ENCODE measurements at regions not wholly inside any gene's neighbourhood (a gene's known extent, or its start where the extent isn't known, plus 50 kb on each side); places are given as distances from the start of the nearest gene placed in this dataset.

DNA sequence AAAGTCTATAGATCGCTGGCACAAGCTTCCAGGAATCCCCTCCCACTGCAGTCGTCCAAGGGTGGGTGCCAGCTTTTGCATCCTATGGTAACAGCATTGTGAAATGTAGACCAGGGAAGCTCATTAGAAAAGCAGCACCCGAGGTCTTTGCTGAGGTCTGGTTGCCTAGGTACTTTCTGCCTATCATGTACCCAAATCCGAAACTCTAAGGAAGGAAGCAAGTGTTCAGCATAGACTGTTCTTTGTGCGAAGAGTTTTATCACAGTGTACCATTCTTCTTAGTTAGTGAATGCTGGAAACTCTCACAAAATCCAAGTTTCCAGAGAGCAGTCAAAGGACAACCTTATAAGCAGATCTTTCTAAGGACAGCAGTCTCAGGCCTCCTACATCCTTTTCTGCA is 1532.7 kb upstream of the TMEM132C start:
- TF ChIP-seq RAD21 (IDR thresholded peaks at IDR 0.05; ENCODE audit: low read depth) (no peak), EGR1 (IDR thresholded peaks at IDR 0.05) (no peak), TAF1 (IDR thresholded peaks at IDR 0.05; ENCODE audit: low read depth) (no peak), EP300 (IDR thresholded peaks at IDR 0.05; ENCODE audit: borderline replicate concordance) (no peak)
- TF ChIP-seq, protein P1, sequence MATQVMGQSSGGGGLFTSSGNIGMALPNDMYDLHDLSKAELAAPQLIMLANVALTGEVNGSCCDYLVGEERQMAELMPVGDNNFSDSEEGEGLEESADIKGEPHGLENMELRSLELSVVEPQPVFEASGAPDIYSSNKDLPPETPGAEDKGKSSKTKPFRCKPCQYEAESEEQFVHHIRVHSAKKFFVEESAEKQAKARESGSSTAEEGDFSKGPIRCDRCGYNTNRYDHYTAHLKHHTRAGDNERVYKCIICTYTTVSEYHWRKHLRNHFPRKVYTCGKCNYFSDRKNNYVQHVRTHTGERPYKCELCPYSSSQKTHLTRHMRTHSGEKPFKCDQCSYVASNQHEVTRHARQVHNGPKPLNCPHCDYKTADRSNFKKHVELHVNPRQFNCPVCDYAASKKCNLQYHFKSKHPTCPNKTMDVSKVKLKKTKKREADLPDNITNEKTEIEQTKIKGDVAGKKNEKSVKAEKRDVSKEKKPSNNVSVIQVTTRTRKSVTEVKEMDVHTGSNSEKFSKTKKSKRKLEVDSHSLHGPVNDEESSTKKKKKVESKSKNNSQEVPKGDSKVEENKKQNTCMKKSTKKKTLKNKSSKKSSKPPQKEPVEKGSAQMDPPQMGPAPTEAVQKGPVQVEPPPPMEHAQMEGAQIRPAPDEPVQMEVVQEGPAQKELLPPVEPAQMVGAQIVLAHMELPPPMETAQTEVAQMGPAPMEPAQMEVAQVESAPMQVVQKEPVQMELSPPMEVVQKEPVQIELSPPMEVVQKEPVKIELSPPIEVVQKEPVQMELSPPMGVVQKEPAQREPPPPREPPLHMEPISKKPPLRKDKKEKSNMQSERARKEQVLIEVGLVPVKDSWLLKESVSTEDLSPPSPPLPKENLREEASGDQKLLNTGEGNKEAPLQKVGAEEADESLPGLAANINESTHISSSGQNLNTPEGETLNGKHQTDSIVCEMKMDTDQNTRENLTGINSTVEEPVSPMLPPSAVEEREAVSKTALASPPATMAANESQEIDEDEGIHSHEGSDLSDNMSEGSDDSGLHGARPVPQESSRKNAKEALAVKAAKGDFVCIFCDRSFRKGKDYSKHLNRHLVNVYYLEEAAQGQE (IDR thresholded peaks at IDR 0.05; ENCODE audit: low read depth) = no peak
